ENCODE measurements at regions not wholly inside any gene's neighbourhood (a gene's known extent, or its start where the extent isn't known, plus 50 kb on each side); places are given as distances from the start of the nearest gene placed in this dataset.

DNA sequence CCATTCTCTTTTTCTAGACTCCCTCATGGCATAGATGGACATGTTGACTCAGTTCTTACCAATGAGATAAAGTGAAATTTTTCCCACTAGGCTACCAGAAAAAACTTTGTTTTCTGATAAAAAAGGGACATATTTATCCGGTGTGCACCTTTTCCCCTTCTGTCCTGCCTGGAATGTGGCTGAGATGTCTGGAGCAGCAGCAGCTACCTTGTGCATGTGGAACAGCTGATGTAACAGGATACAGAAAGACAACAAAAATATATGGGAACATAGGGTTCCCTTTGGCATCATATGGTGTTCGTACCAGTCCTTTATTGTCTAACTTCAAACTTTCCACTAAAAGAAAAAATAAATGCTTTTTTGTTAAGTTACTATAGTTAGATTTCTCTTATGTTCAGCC, 460.2 kb upstream of the HS6ST1 start:
- no peak for DNase-seq (ENCODE audit: low read depth)

DNA sequence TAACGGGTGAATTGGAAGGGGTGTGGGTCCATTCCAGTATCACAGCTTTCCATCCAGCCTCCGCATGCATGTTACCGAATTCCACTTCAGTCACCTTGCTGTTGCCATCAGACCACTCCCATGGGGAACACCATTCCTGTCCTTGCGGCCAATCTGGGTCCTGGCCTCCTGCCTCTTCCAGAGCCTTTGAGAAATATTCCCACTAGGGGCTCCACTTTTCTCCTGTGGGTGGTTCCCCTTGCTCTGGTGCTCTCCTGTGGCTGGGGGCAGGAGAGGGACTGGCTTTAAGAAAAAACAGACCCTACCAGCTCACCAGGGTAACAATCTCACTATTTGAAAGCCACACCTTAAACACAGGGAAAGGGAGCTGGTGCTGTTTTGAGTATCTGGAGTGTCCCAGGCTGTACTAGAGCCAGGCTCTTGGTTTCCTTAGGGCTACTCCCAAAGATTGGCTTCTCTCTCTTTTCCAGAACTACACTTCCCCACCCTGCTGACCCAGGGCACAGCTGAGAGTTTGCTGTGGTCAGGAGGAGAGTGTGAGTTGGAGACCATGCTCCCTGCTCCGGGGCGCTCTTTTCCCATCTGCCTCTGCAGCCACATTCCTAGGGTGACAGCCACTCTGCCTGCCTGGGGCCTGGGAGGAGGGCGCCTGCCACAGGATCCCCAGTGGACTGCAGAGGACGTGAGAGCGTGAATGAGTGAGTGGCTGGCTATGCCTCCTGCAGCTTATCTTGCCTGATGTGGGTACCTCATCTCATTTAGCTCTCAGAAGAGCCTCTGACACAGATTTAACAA, 460.8 kb upstream of the HS6ST1 start:
- no peak for DNase-seq (ENCODE audit: low read depth)

DNA sequence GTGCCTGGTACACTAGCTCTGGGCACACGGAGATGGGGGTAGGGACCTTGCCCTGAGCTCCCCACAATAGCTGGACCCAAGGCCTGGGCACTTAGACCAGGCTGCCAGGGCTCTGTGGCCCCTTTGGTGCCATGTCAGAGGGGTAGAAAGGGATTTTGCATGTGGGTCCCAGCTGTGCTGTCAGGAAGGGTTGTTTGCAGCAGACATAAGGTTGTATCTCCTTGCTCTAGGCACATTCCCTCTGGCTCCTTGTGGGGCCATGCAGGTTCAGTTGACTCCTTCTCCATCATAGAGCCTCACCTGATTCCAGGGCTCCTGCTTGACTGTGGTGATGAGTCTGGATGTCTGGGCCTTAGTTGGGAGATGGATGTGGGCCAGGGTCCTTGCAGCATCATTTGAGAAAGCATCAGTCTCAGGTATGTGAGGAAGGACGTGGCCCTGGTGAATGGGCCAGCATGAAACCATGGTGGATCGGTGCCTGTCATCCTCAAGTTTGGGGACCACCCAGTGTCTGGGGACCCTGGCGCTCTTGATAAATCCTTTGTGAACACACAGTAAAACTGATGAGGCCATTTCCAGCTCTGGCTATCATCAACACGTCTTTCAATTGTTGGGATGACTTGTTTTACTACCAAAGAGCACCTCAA, 461.9 kb upstream of the HS6ST1 start:
- no peak for DNase-seq (ENCODE audit: low read depth)

DNA sequence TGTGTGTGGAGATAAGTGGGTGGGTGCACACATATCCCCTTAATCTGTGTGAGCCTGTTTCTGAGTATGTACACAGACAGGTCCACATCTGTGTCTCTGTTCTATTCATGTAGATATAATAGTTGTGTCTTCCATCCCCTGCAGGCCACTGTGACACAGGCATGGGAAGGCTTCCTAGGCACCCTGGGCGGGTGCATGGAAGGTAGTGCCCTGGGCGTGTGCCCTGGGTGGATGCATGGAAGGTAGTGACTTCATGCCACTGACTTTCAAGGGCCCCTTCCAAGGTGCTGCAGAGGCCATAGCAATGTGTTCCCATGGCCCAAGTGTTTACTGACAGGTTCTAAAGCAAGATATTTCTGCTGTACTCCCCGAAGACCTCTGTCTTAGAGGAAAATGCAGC, 462.5 kb upstream of the HS6ST1 start:
- no peak for DNase-seq (ENCODE audit: low read depth)

DNA sequence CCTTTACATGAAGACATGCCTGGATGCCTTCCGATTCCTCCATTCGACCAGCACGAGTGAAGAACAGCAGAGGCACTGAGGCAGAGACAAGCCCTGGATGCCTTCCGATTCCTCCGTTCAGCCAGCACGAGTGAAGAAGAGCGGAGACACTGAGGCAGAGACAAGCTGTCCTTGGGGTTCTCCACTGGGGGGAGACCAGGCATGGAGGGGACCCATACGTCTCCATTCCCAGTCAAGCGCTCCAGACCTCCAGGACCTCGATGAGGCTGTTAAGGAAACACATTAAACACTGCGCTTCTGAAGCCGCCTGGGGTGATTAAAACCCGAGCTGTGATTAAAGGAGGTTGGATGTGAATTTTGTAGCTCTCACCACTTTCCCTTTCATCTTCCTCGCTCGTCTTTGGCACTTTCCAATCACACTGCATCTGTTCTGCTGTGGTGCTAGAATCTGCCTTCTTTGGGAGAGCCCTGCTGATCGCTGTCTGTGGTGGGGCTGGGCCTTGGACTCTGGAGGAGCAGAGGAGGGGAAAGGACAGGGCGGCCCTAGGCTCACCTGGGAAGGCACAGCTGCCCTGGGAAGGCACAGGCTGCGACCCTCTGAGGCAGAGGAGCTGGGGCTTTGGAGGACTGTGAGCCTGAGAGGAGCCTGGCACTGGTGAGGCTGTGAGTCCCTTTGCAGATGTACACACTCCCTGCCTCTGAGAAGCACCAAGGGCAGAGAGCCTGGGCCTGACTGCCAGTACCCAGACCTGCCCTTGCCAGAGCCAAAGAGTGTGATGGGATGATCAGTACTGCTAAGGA, 463.1 kb upstream of the HS6ST1 start:
- no peak for DNase-seq (ENCODE audit: low read depth)

DNA sequence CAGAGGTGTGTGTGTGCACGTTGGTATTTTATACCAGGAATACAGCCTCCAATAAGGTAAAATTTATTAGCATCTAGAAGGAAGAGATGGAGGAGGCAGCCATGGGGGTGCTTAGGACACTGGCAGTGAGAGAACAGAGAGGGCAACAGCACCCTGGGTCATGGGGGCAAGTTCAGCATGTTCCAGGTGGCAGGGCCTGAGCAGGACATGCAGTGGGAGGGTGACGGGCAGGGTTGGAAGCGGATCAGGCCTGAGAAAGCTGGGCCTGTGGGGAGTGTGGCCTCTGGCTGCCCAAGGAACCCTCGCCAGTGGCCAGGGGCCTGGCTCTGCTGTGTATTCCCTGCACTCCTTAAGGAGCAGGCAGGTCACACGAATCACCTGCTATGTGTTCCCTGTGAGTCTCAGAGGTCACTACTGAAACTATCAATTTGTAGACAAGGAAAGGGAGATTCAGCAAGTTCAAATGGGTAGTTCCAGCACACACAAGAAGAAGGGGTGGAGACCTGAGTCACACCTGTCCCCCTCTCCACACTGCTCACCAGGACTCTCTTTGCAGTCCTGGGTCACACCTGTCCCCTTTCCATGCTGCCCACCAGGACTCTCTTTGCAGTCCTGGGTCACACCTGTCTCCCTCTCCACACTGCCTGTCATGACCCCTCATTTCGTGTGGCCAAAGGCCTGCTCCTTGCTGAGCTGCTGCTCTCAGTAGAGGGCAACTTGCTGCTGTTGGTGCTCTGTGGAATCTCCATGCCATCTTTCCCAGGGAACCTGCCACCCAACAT, 463.9 kb upstream of the HS6ST1 start:
- no peak for DNase-seq (ENCODE audit: low read depth)

DNA sequence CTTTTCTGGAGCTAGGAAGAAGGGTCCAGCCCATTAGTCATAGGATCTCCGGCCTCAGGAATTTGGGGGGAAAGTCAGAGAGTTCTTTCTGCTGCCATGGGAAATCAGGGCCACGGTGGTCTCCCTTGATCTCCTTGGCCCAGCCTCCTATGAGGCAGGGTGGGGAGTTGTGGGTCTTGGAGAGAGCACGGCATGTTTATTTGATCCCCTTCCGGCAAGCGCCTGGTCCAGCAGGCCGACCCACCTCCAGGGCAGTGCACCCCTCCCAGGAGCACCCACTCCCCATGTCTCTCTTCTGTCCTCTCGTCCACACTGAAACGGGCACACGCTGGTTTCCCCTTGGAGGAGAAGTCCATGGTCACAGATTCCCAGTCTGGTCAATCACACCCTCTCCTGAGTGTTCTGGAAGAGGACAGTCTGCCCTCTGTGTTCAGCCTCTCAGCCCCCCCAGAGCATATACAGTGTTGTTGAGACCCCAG, 464.6 kb upstream of the HS6ST1 start:
- no peak for DNase-seq (ENCODE audit: low read depth)

DNA sequence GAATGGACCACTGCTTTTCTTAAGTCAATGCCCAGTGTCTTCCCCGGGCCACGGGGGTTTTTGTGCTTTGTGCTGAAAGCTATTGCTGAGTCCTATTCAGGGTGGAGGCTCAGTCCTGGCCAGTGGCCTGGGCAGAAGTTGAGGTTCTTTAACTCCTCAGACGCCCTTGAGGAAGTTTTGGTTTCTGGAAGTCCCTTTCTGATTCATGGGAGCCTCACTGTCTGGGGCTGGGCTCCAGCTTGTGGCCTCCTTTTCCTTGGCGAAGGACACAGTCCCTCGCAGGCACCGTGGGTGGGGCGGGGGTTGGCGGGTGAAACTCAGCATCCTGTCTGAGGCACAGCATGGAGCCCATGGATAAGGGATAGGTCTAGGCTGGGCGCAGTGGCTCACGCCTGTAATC, 465.2 kb upstream of the HS6ST1 start:
- no peak for DNase-seq (ENCODE audit: low read depth)

DNA sequence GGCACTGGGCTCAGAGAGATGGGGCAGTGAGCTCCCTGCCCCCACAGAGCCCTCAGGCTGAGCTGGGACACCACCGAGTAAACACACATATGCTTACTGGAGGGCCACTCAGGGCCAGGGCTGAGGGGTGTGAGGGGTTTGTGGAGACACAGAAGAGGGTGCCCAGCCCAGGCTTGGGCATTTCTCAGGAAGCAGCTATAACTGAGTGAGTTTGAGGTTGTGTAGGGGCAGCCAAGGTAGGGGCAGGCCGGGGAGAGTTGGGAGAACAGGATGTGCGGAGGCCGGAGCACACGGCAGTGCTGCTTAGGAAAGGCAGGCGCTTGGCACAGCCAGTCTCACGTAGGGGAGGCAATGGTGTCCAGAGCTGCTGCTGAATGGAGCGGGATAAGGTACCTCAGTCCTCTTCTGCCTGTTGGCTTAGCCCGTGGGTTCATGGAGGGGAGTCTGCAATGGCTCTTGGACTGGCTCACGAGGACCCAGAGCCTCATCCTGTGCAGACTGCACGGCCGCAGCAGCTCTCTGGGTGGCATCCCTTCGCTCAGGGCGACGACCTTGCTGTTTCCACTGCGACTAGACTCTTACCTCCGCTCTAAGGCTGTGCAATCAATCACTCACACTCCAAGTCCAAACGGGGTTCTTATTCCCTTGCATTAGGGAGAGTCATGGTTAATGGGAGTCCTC, 466.1 kb upstream of the HS6ST1 start:
- DNase-seq (ENCODE audit: low read depth) = no peak

DNA sequence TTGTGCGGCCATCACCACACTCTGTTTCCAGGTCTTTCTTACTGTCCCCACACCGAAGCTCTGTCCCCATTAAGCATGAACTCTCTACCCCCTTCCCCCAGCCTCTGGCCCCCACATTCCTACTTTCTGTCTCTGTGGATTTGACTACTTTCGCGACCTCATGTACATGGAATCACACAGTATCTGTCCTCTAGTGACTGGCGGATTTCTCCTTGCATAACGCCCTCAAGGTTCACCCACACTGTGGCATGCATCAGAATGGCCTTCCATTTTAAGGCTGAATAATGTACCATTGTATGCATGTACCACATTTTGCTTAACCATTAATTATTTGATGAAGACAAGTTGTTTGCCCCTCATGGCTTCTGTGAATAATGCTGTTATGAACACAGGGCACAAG, 467.6 kb upstream of the HS6ST1 start:
- DNase-seq (ENCODE audit: low read depth) = no peak

DNA sequence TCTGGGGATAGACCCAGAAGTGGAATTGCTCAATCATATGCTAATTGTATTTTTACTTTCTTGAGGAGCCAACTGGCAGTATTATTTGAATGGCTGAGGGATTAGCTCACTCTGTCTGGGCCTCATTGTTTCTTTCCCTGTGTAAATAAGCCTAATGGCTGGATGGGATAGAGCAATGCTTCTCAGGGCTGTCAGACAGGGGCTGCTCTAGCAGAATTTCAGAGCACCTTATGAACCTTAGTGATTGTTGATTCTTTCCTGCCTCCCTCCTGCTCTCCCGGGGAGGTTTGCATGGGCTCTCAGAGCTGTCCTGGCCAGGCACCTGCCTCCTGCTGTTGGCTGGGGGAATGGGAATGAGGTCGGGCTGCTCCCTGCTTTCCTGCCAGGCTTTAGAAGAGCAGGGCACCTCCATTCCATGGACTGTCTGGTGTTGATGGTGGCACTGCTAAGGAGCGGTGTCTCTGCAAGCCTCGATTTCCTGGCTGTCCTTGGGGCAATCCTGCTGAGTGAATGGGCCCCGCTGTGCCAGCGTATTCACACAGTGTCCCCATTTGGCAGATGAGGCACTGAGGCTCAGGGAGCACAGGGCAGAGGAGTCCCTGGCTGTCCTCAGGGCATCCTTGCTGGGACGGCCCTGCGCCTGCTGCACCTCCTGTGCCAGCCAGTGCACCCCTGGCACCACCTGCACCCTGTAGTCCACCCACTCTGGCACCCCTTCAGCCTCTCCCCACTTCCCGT, 468.2 kb upstream of the HS6ST1 start:
- DNase-seq (ENCODE audit: low read depth) = no peak

DNA sequence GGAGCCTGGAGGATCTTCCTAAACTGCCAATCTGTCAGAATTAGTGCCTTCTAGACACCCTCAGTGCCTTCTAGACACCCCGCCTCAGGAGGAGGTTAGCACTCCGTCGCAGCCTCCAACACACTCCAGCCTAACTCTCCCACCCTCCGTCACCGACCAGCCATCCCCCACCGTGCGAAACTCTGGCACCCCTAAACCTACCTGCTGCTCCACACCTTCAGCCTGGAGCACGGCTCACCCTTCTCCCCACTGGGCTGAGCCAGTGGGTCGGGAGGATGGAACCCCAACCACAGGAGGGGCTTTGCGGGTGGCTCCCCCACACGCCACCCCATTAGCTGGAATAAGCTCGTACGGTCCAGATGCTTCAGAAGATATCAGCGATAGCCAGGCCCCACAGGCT, 468.9 kb upstream of the HS6ST1 start:
- no peak for DNase-seq (ENCODE audit: low read depth)

DNA sequence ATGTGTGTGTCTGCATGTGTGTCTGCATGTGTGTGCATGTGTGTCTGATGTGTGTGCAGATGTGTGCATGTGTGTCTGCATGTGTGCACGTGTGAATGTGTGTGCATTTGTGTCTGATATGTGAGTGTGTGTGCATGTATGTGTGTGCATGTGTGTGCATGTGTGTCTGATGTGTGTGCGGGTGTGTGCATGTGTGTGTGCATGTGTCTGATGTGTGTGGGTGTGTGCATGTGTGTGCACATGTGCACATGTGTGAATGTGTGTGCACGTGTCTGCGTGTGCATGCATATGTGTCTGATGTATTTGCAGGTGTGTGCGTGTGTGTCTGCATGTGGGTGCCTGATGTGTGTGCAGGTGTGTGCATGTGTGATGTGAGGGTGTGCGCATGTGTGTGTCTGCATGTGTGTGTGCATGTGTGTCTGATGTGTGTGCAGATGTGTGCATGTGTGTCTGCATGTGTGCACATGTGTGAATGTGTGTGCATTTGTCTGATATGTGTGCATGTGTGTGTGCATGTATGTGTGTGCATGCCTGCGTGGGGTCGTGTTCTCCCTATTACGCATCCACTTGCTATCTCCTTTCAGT, 470.1 kb upstream of the HS6ST1 start:
- no peak for DNase-seq (ENCODE audit: low read depth)

DNA sequence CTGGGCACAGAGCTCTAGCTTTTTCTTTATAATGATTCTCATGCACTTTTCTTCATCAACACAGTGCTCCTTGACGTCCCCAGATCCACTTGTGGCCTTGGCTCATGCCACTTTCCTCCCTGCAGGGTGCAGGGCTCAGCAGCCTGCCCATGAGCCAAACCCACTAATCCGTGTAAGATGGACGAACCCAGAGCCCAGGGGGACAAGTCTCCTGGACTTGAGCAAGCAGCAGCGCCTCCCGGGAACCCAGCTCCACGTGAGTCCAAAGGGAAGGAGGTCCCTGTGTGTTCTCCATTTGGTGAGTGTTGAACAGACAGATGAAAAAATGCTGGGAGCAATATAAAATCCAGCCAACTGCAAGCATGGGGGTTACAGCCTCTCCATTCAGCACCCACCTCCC, 470.6 kb upstream of the HS6ST1 start:
- no peak for DNase-seq (ENCODE audit: low read depth)

DNA sequence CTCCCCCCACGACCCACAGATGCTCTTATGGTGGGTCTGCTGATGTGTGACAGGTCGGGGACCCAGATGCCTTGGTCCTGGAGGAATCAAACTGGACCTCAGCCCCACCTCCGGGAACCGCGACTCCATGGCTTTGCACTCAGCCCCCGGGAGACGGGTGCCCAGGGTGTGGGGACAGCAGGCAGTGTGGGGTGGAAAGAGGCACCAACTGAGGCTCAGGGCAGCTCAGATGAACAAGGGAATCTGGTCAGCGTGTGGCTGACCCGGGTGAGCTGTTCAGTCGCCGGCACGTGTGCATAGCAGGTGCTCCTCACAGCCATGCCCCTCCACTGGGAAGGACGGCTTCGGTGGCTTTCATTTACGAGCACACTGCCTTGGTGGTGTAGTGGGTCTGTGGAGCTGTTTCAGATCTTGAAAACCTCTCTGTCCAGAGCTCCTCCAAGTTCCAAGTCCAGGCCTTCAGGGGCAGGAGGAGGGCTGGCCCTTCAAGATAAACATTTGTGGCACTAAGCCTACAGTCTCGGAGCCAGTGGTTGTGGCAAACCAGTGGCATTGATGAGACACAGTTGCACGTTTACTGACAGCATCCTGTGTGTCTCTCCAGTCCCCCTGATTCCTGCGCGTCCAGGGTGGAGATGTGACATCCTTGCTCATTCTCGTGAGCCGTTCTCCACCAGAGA, 471.2 kb upstream of the HS6ST1 start:
- DNase-seq (ENCODE audit: low read depth) = no peak

DNA sequence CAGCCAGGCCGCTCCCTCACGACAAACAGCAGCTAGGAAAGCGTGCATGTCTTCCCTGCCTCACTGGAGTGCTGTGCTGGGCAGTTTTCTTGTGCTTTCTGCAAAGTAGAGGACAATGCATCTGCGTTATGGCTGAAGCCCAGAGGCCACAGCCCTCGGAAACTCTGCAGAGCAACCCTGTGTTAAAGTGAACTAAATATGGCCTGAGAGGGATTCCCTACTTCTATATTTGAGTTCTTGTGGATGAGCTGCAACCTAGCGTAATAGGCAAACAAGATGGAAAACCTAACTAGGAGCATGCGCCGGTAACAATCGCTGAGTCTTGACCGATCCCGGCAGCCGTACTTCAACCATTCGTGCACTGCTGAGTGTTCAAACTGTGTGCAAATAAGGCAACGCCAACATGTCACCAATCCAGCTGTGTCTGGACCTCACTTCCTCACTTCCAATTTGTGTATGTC, 471.9 kb upstream of the HS6ST1 start:
- DNase-seq (ENCODE audit: low read depth) = no peak

DNA sequence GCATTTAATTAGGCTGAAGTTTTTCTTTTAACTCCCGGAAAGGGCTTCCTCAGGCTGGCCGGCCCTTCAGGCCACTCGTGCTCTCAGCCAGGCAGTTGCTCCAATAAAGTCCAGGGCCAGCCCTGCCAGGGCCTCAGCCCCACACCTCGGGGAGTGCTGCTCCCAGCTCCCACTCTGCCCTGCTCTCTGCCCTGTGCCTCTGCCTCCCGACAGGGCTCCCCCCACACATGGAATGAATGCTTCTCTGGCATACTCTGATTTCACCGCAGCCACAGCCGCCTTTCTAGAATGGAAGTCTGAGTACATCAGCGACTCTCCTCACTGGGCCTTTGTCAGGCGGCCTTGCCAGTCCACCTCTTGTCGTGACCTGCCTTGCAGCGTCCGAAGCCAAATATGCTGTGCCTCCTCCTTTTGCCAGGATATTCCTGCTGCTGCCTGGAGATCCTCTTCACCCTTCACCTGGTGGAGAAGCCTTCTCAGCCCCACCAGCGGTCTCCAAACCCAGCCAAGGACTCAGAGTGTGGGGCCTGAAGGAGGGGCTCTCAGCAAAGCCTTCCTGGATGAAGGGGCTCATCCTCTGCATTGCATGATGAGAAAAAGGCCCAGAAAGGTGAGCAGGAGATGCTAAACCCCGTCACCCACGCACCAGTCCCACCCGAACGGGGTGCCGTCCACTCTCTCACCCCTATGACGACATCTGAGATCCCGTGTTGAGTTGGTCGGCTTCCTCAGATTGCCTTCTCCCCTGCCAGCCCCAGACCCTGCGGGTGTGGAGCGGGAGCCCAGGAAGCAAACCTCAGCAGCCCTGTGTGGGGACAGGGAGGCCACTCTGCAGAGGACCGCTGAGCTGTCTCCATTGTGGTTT, 472.7 kb upstream of the HS6ST1 start:
- DNase-seq (ENCODE audit: low read depth) = no peak

DNA sequence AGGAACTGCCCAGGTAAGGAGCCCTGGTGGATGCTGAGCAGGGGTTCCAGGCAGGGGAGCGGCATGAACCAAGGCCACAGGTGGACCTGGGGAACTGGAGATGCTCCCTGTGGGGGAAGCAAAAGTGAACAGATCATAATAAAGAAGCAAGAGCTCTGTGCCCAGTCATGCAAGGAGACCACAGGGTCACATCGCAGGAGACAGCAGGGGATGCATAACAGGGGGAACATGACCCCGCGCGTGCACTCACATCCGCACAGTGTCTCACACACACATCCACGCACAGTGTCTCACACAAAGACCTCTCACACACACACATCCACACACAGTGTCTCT, 473.3 kb upstream of the HS6ST1 start:
- no peak for DNase-seq (ENCODE audit: low read depth)

DNA sequence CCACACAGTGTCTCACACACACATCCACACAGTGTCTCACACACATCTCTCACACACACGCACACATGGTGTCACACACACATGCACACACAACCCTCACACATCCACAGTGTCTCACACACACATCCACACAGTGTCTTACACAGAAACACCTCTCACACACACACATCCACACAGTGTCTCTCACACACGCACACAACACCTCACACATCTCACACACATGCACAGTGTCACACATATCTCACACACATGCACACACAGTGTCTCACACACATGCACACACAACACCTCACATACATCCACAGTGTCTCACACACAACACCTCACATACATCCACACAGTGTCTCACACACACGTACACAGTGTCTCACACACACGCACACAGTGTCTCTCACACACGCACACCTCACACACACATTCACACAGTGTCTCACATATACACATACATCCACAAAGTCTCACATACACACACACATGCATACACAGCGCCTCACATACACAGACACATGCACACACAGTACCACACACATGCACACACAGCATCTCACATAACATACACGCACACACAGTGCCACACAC, 473.9 kb upstream of the HS6ST1 start:
- no peak for DNase-seq (ENCODE audit: low read depth)

All from amniotic epithelial cell (primary cell).